Heart right ventricle (tissue), 16 donors: ENCODE measurements at regions not wholly inside any gene's neighbourhood (a gene's known extent, or its start where the extent isn't known, plus 50 kb on each side); places are given as distances from the start of the nearest gene placed in this dataset.

ENCODE experiments used
- ATAC-seq, 8 donors: fragments of 200-7000 bp; cut with Tn5 transposase; one replicate each; pipeline ENCODE4 v1.9.1; 2020; ENCODE audit warnings: mild to moderate bottlenecking in 8 of 8, moderate library complexity in 8 of 8, moderate number of reproducible peaks in 1 of 8
- DNase-seq, 2 donors: peaks; one replicate each; pipeline ENCODE4 v3.0.0-alpha.2; 2020
- H3K27ac ChIP-seq, 10 donors: fragments of 200-600 bp; sonication (generic) in 2 of 10; one replicate each; pipeline versions ENCODE4 v1.5.0 to v1.8.0; 2020 to 2022; ENCODE audit warnings: mild to moderate bottlenecking in 3 of 10
- H3K27me3 ChIP-seq, 7 donors: fragments of 200-600 bp; one replicate each; pipeline ENCODE4 v1.8.0; 2021 to 2022; ENCODE audit warnings: mild to moderate bottlenecking in 2 of 7
- H3K36me3 ChIP-seq, 9 donors: fragments of 200-600 bp; sonication (generic) in 1 of 9; one replicate each; pipeline versions ENCODE4 v1.5.0 to v1.8.0; 2020 to 2022; ENCODE audit warnings: mild to moderate bottlenecking in 2 of 9
- H3K4me1 ChIP-seq, 9 donors: fragments of 200-600 bp; sonication (generic) in 1 of 9; one replicate each; pipeline versions ENCODE4 v1.5.0 to v1.8.0; 2020 to 2022; ENCODE audit warnings: mild to moderate bottlenecking in 4 of 9
- H3K4me3 ChIP-seq, 10 donors: fragments of 200-600 bp; sonication (generic) in 2 of 10; one replicate each; pipeline versions ENCODE4 v1.5.0 to v1.8.0; 2020 to 2022; ENCODE audit warnings: mild to moderate bottlenecking in 7 of 10, moderate library complexity in 2 of 10
- H3K9me3 ChIP-seq, 11 donors: fragments of 200-600 bp in 10 of 11; sonication (generic) in 2 of 11; one replicate each; pipeline versions ENCODE4 v1.5.0 to v1.8.0; 2013 to 2022; ENCODE audit warnings: mild to moderate bottlenecking in 2 of 11, control low read depth in 1 of 11, moderate library complexity in 1 of 11
- CTCF ChIP-seq, 9 donors: fragments of 200-600 bp; sonication (generic) in 2 of 9; IDR thresholded peaks; one replicate each; pipeline versions ENCODE4 v1.5.0 to v1.8.0; 2021 to 2022; ENCODE audit warnings: antibody characterized with exemption in 9 of 9, mild to moderate bottlenecking in 5 of 9, moderate library complexity in 1 of 9
- WGBS, 2 donors: extraction: QIAGEN DNeasy Blood & Tissue Kit; methylation state at CpG; one replicate each; pipeline ENCODE4 v1.1.7; 2013; ENCODE audit warnings: inconsistent platforms in 1 of 2; 5-methylcytosine and 5-hydroxymethylcytosine counted together
- intact Hi-C, 10 donors: fragments of 100-400 bp; cut with DNase I; formaldehyde crosslinking; loops; one replicate each; pipeline versions ENCODE4 v1.11.1 to v1.14.2; 2022
- donor health status: Arrhythmogenic right ventricular cardiomyopathy.
- donor health status: ischemic (EF 13 %, LVEDD 7.1; RV severe dilation, severe dysfunction).
- donor health status: healthy with polysubstance abuse.
- donor health status: DM: no; HTN: yes; CAD: no.
- donor health status: DM: no; HTN: no; CAD: no.
- donor health status: ischemic (EF 25% LVEDD 6.9; RV normal size, moderate dysfunction).
- donor health status: ischemic (EF 25% LVEDD 5.7; RV mildly dilated, moderate dysfunction).
- donor health status: healthy.
- donor health status: DM: yes; HTN: yes; CAD: no.
- donor health status: Ischemic cardiomyopathy.
- donor health status: ischemic (EF 35%, LVEDD 5.7; RV mildly dilated, moderate dysfunction).
- donor health status: nonischemic (EF 11% LVEDD 7.7; RV severe dilation, severe dysfunction).
- donor health status: DM: yes; HTN: yes; CAD: no.
- donor health status: PGD.
- donor health status: ischemic (EF 29% LVEDD 5.4; RV normal size, mild dysfunction).
- donor health status: nonischemic (EF 23%, LVEDD 6.1; RV moderate dilation, normal function).

GRCh38 chr6:51163843-51164529 is 345.3 kb downstream of the TFAP2B start:
- Histone ChIP-seq H3K4me3 (no peak overlapping the region), H3K4me1 (no peaks in the 10 kb centered on the region), H3K9me3 (peaks cover 0 to 45% (median 13%) of the 10 kb centered on the region in 11 donors), H3K27me3 (no peaks in the 10 kb centered on the region), H3K27ac (no peak overlapping the region), H3K36me3 (no peaks in the 10 kb centered on the region)
- intact Hi-C loops: no loop called here
- ATAC-seq (no peak), DNase-seq (no peak)
- 76 to 84% methylated on average over 6 of the region's 6 CpGs for WGBS, 2 donors
- no peak for TF ChIP-seq CTCF (IDR thresholded peaks at IDR 0.05)

GRCh38 chr6:51166914-51167313 is 348.2 kb downstream of the TFAP2B start:
- Histone ChIP-seq H3K27ac (no peak overlapping the region), H3K4me1 (no peaks in the 10 kb centered on the region), H3K4me3 (no peak overlapping the region), H3K36me3 (no peaks in the 10 kb centered on the region), H3K9me3 (peaks cover 0 to 48% (median 13%) of the 10 kb centered on the region in 11 donors), H3K27me3 (no peaks in the 10 kb centered on the region)
- ATAC-seq (no peak), DNase-seq (no peak)
- no peak for TF ChIP-seq CTCF (IDR thresholded peaks at IDR 0.05)
- 3 to 5% methylated on average over 1 of the region's 1 CpG for WGBS, 2 donors
- intact Hi-C loops: no loop called here

- intact Hi-C loops: no loop called here
- ATAC-seq: no peak
- Histone ChIP-seq H3K27me3 (no peaks in the 10 kb centered on the region), H3K4me1 (no peaks in the 10 kb centered on the region), H3K36me3 (no peaks in the 10 kb centered on the region), H3K9me3 (peaks cover 0 to 48% (median 13%) of the 10 kb centered on the region in 11 donors), H3K27ac (no peak overlapping the region), H3K4me3 (no peak overlapping the region)
- TF ChIP-seq CTCF (IDR thresholded peaks at IDR 0.05): no peak
- no peak for DNase-seq
- WGBS, 2 donors: 32 to 43% methylated on average over 1 of the region's 1 CpG
Observed at GRCh38 chr6:51167468-51167867, 348.8 kb downstream of the TFAP2B start.

GRCh38 chr6:51182827-51183226 is 364.2 kb downstream of the TFAP2B start:
- TF ChIP-seq CTCF (IDR thresholded peaks at IDR 0.05): no peak
- no peak for ATAC-seq
- intact Hi-C loops: no loop called here

More at GRCh38 chr6:51182827-51183226, 364.2 kb downstream of the TFAP2B start:
- no peak for DNase-seq
- Histone ChIP-seq H3K4me1 (no peaks in the 10 kb centered on the region), H3K9me3 (peaks cover 0 to 6% (median 0%) of the 10 kb centered on the region in 11 donors), H3K27me3 (no peaks in the 10 kb centered on the region), H3K4me3 (no peak overlapping the region), H3K27ac (no peak overlapping the region), H3K36me3 (no peaks in the 10 kb centered on the region)
- WGBS, 2 donors: 65 to 71% methylated on average over 3 of the region's 3 CpGs
